Fibroblast of the aortic adventitia (primary cell): ENCODE measurements at regions not wholly inside any gene's neighbourhood (a gene's known extent, or its start where the extent isn't known, plus 50 kb on each side); places are given as distances from the start of the nearest gene placed in this dataset.

ENCODE experiments used
- DNase-seq: peaks from one replicate; pipeline ENCODE4 v3.0.0-alpha.2; 2010; ENCODE audit warnings: low read depth
- H3K4me3 ChIP-seq: 2 replicates; pipeline ENCODE4 v1.5.1; 2011; ENCODE audit warnings: low read depth, mild to moderate bottlenecking, control low read depth, low read length, moderate library complexity
- TF ChIP-seq, protein P1 (sequence below): IDR thresholded peaks from 2 replicates; pipeline ENCODE4 v1.5.1; 2011; ENCODE audit warnings: mild to moderate bottlenecking, low read length, control low read depth, inconsistent platforms; ENCODE audit not compliant: insufficient read depth

GRCh38 chr3:21138085-21138484 lies 612.9 kb downstream of the ZNF385D start:
- TF ChIP-seq, protein P1, sequence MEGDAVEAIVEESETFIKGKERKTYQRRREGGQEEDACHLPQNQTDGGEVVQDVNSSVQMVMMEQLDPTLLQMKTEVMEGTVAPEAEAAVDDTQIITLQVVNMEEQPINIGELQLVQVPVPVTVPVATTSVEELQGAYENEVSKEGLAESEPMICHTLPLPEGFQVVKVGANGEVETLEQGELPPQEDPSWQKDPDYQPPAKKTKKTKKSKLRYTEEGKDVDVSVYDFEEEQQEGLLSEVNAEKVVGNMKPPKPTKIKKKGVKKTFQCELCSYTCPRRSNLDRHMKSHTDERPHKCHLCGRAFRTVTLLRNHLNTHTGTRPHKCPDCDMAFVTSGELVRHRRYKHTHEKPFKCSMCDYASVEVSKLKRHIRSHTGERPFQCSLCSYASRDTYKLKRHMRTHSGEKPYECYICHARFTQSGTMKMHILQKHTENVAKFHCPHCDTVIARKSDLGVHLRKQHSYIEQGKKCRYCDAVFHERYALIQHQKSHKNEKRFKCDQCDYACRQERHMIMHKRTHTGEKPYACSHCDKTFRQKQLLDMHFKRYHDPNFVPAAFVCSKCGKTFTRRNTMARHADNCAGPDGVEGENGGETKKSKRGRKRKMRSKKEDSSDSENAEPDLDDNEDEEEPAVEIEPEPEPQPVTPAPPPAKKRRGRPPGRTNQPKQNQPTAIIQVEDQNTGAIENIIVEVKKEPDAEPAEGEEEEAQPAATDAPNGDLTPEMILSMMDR: no peak
- H3K4me3 ChIP-seq: no peak overlapping the region
- no peak for DNase-seq

DNA sequence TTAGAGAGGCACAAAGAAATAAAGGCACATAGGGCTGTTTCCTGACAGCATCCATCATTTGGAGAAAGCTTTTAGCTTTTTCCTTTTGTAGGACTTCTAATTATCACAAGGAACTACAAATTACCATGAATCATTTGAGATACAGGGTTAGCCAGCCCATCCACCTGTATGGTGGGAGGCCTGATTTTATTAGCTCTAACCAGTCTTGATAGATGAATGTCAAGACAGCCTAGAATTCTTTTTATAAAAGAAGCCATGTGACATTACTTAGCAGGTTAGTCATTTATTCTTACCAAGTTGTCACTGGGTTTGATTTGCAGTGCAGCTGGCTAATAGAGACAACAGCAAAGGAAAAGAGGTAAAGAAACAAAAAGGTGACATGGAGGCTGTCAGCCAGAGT lies 618.1 kb downstream of the ZNF385D start:
- DNase-seq: no peak
- no peak overlapping the region for H3K4me3 ChIP-seq
- TF ChIP-seq, protein P1: no peak

- no peak overlapping the region for H3K4me3 ChIP-seq
- no peak for DNase-seq
- TF ChIP-seq, protein P1: no peak
These were observed 630.2 kb downstream of the ZNF385D start for GRCh38 chr3:21120826-21121225.

- TF ChIP-seq, protein P1: no peak
- no peak overlapping the region for H3K4me3 ChIP-seq
- DNase-seq: no peak
These were observed 633.6 kb downstream of the ZNF385D start for GRCh38 chr3:21117370-21117769.

DNA sequence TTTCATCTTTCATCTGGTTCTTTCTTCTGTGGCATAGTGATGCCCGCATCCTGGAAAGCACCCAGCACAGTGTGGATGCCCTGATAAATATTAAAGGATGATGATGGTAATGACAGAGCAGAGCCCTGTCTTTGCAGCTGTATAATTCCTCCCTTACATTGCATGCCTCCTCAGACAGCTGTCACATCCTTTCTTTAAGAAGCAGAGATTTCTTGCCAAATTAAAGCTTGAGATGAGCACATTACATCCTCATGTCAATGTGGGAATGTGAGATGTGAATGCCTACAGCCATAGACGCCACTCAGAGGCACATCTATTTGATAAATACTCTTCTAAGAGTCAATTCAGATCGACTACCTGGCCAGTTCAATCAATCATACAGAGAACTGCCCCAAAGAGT lies 642.0 kb downstream of the ZNF385D start:
- no peak overlapping the region for H3K4me3 ChIP-seq
- TF ChIP-seq, protein P1: no peak
- no peak for DNase-seq

- no peak for DNase-seq
- TF ChIP-seq, protein P1: no peak
- no peak overlapping the region for H3K4me3 ChIP-seq
These were observed 645.2 kb downstream of the ZNF385D start for GRCh38 chr3:21105784-21106183.

- TF ChIP-seq, protein P1: no peak
- H3K4me3 ChIP-seq: no peak overlapping the region
- no peak for DNase-seq
These were observed 650.2 kb downstream of the ZNF385D start for GRCh38 chr3:21100656-21101359.
